Loucy (cell line): ENCODE measurements at regions not wholly inside any gene's neighbourhood (a gene's known extent, or its start where the extent isn't known, plus 50 kb on each side); places are given as distances from the start of the nearest gene placed in this dataset.

Source experiments
- H2AFZ ChIP-seq: fragments of 200-600 bp; sonication (generic); 2 replicates; pipeline ENCODE4 v1.6.0; 2016; ENCODE audit warnings: antibody characterized with exemption, mild to moderate bottlenecking, low read length, moderate library complexity
- H3F3A ChIP-seq: fragments of 200-600 bp; 2 replicates; pipeline ENCODE4 v1.6.0; 2016; ENCODE audit warnings: antibody characterized with exemption, low read depth, mild to moderate bottlenecking
- H3K27me3 ChIP-seq: fragments of 200-600 bp; sonication (generic); 2 replicates; pipeline ENCODE4 v1.6.1; 2014; ENCODE audit warnings: low read length, mild to moderate bottlenecking; ENCODE audit not compliant: insufficient read depth, poor library complexity, severe bottlenecking
- H3K36me3 ChIP-seq: fragments of 200-600 bp; sonication (generic); 2 replicates; pipeline ENCODE4 v1.6.1; 2016; ENCODE audit warnings: low read length; ENCODE audit not compliant: insufficient read depth
- H3K4me1 ChIP-seq: fragments of 200-600 bp; sonication (generic); 2 replicates; pipeline ENCODE4 v1.5.1; 2014; ENCODE audit warnings: low read length, mild to moderate bottlenecking; ENCODE audit not compliant: insufficient read depth, poor library complexity, severe bottlenecking
- H3K4me2 ChIP-seq: fragments of 200-600 bp; sonication (generic); 2 replicates; pipeline ENCODE4 v1.6.0; 2014; ENCODE audit warnings: antibody characterized with exemption, low read length, low read depth, mild to moderate bottlenecking; ENCODE audit not compliant: poor library complexity, severe bottlenecking
- H3K4me3 ChIP-seq: fragments of 200-600 bp; sonication (generic); 2 replicates; pipeline ENCODE4 v1.5.1; 2014; ENCODE audit warnings: low read length, mild to moderate bottlenecking, mixed read lengths; ENCODE audit not compliant: poor library complexity, severe bottlenecking
- H3K79me2 ChIP-seq: fragments of 200-600 bp; sonication (generic); 2 replicates; pipeline ENCODE4 v1.6.1; 2014; ENCODE audit warnings: low read length; ENCODE audit not compliant: insufficient read depth
- H3K9ac ChIP-seq: fragments of 200-600 bp; sonication (generic); 2 replicates; pipeline ENCODE4 v1.6.0; 2014; ENCODE audit warnings: mild to moderate bottlenecking, low read depth, low read length, moderate library complexity; ENCODE audit not compliant: poor library complexity, severe bottlenecking
- H3K9me2 ChIP-seq: fragments of 200-600 bp; sonication (generic); replicated peaks from 2 replicates; pipeline ENCODE4 v1.6.1; 2016; ENCODE audit warnings: low read depth, low read length, mixed read lengths
- H3K9me3 ChIP-seq: fragments of 200-600 bp; sonication (generic); 2 replicates; pipeline ENCODE4 v1.6.1; 2014; ENCODE audit warnings: mild to moderate bottlenecking, antibody characterized with exemption, low read length, low read depth; ENCODE audit not compliant: insufficient read depth
- H4K20me1 ChIP-seq: fragments of 200-600 bp; sonication (generic); 2 replicates; pipeline ENCODE4 v1.6.0; 2014; ENCODE audit warnings: antibody characterized with exemption, low read length, mild to moderate bottlenecking; ENCODE audit not compliant: insufficient read depth, poor library complexity, severe bottlenecking
- CTCF ChIP-seq: fragments of 200-600 bp; sonication (generic); conservative IDR thresholded peaks from 2 replicates; pipeline ENCODE4 v1.5.1; 2014; ENCODE audit warnings: mild to moderate bottlenecking, antibody characterized with exemption, low read length
- EZH2phosphoT487 ChIP-seq: fragments of 200-600 bp; IDR thresholded peaks from 2 replicates; pipeline ENCODE4 v1.6.1; 2018; ENCODE audit warnings: antibody characterized with exemption, mild to moderate bottlenecking, moderate library complexity, borderline replicate concordance

- Histone ChIP-seq H3K4me3 (no peak overlapping the region), H3K9me2 (no peaks in the 10 kb centered on the region), H4K20me1 (no peaks in the 10 kb centered on the region), H3K9me3 (no peaks in the 10 kb centered on the region), H3K27me3 (no peaks in the 10 kb centered on the region), H2AFZ (no peak overlapping the region), H3K36me3 (no peaks in the 10 kb centered on the region), H3K9ac (no peak overlapping the region), H3F3A (no peaks in the 10 kb centered on the region), H3K4me1 (no peaks in the 10 kb centered on the region), H3K79me2 (no peaks in the 10 kb centered on the region), H3K4me2 (no peak overlapping the region)
- TF ChIP-seq EZH2phosphoT487 (no peak), CTCF (no peak)
These were observed 254.7 kb upstream of the FANCL start for GRCh38 chr2:58495806-58496205.

- no peak overlapping the region for H3K4me2 ChIP-seq
- H3K4me1 ChIP-seq, result no peaks in the 10 kb centered on the region
- no peak overlapping the region for H2AFZ ChIP-seq
- no peaks in the 10 kb centered on the region for H3K36me3 ChIP-seq
- no peak overlapping the region for H3K4me3 ChIP-seq
- H4K20me1 ChIP-seq, result no peaks in the 10 kb centered on the region
- H3K79me2 ChIP-seq, result no peaks in the 10 kb centered on the region
- H3K9ac ChIP-seq, result no peak overlapping the region
- TF ChIP-seq CTCF, result no peak
- TF ChIP-seq EZH2phosphoT487, result no peak
- no peaks in the 10 kb centered on the region for H3K9me3 ChIP-seq
- no peaks in the 10 kb centered on the region for H3F3A ChIP-seq
- no peaks in the 10 kb centered on the region for H3K27me3 ChIP-seq
- no peaks in the 10 kb centered on the region for H3K9me2 ChIP-seq
These were observed 253.0 kb upstream of the FANCL start for GRCh38 chr2:58494071-58494501.

GRCh38 chr2:58484629-58485028 lies 243.5 kb upstream of the FANCL start:
- Histone ChIP-seq H3K9me2 (no peaks in the 10 kb centered on the region), H3K27me3 (no peaks in the 10 kb centered on the region), H3F3A (no peaks in the 10 kb centered on the region), H3K9ac (no peak overlapping the region), H2AFZ (no peak overlapping the region), H3K36me3 (no peaks in the 10 kb centered on the region), H3K4me3 (no peak overlapping the region), H4K20me1 (no peaks in the 10 kb centered on the region), H3K79me2 (no peaks in the 10 kb centered on the region), H3K4me1 (no peaks in the 10 kb centered on the region), H3K9me3 (no peaks in the 10 kb centered on the region; the same call in 1 of the 2 replicates), H3K4me2 (no peak overlapping the region)
- TF ChIP-seq EZH2phosphoT487 (no peak), CTCF (no peak)
